Muscle layer of colon (tissue), 2 donors: ENCODE measurements at regions not wholly inside any gene's neighbourhood (a gene's known extent, or its start where the extent isn't known, plus 50 kb on each side); places are given as distances from the start of the nearest gene placed in this dataset.

Experiments used
- H3K27ac ChIP-seq: one replicate; pipeline ENCODE4 v1.7.0; 2013; ENCODE audit warnings: low read depth, mild to moderate bottlenecking, low read length, moderate library complexity
- H3K27me3 ChIP-seq, 2 donors: one replicate each; pipeline ENCODE4 v1.7.0; 2013; ENCODE audit warnings: low read length in 2 of 2, mild to moderate bottlenecking in 2 of 2; ENCODE audit not compliant: insufficient read depth in 2 of 2, control insufficient read depth in 1 of 2
- H3K36me3 ChIP-seq: one replicate; pipeline ENCODE4 v1.7.0; 2013; ENCODE audit warnings: mild to moderate bottlenecking, low read length; ENCODE audit not compliant: insufficient read depth
- H3K4me1 ChIP-seq: one replicate; pipeline ENCODE4 v1.7.0; 2013; ENCODE audit warnings: mild to moderate bottlenecking, low read length; ENCODE audit not compliant: insufficient read depth
- H3K4me3 ChIP-seq, 2 donors: one replicate each; pipeline ENCODE4 v1.7.0; 2013; ENCODE audit warnings: low read length in 2 of 2, low read depth in 1 of 2, mild to moderate bottlenecking in 1 of 2, moderate library complexity in 1 of 2
- H3K9ac ChIP-seq: one replicate; pipeline ENCODE4 v1.7.0; 2013; ENCODE audit warnings: low read length
- H3K9me3 ChIP-seq: one replicate; pipeline ENCODE4 v1.7.0; 2013; ENCODE audit warnings: mild to moderate bottlenecking, low read length
- donor health status: abdominal sarcoma.
- donor health status: Adenocarcinoma of cecum.

GRCh38 chr10:124255556-124255955 is 162.2 kb upstream of the CHST15 start:
- no peaks in the 10 kb centered on the region for H3K9me3 ChIP-seq
- no peaks in the 10 kb centered on the region for H3K27me3 ChIP-seq
- H3K27ac ChIP-seq: peak overlapping the region; percentile 65
- no peaks in the 10 kb centered on the region for H3K36me3 ChIP-seq
- no peak overlapping the region for H3K4me3 ChIP-seq
- H3K9ac ChIP-seq: no peak overlapping the region
- H3K4me1 ChIP-seq: peaks cover 46% of the 10 kb centered on the region

- Histone ChIP-seq H3K36me3 (no peaks in the 10 kb centered on the region), H3K27ac (peak overlapping the region; percentile 65), H3K9me3 (no peaks in the 10 kb centered on the region), H3K4me1 (peaks cover 55% of the 10 kb centered on the region), H3K9ac (no peak overlapping the region), H3K4me3 (no peak overlapping the region), H3K27me3 (no peaks in the 10 kb centered on the region)
Measured at GRCh38 chr10:124254490-124254889, 161.1 kb upstream of the CHST15 start.

DNA sequence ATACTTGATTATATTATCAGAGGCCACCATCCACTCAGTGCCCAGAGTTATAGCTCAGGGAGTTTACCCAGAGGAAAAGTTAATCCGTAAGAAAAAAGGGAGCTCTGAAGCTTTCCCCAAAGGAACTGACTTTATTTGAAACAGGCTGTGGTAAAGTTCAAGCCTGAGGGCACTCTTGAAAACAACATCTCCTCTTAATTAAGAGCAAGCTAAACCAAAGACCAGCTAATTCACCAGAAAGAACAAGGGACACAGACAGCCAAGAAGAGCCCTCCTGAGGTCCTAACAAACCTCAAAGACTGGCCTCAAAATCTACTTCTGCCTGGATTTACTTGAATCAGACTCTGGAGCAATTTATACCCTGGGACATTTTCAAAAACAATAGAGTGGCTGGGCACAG is 159.6 kb upstream of the CHST15 start:
- Histone ChIP-seq H3K4me3 (no peak overlapping the region), H3K27ac (no peak overlapping the region), H3K27me3 (no peaks in the 10 kb centered on the region), H3K9me3 (no peaks in the 10 kb centered on the region), H3K4me1 (peaks cover 51% of the 10 kb centered on the region), H3K36me3 (no peaks in the 10 kb centered on the region), H3K9ac (no peak overlapping the region)

DNA sequence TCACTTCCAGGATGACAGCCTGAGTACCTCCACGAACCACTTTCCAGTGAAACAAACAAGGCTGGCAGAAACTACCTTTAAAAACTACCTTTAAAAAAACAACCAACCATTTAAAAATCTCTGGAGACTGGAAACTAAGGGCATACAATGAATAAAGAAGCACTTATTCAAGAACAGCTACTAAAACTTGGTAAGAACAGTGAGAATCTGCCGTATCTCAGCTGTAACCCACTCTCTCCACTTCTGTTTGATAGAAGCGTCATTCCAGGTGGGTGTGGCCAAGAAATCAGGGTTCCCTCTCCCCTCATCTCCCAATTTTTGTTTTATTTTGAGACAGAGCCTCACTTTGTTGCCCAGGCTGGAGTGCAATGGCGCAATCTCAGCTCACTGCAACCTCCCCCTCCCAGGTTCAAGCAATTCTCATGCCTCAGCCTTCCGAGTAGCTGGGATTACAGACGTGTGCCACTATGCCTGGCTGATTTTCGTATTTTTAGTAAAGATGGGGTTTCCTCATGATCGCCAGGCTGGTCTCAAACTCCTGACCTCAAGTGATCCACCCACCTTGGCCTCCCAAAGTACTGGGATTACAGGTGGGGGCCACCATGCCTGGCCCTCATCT is 158.8 kb upstream of the CHST15 start:
- H3K9me3 ChIP-seq: no peaks in the 10 kb centered on the region
- no peaks in the 10 kb centered on the region for H3K36me3 ChIP-seq
- no peak overlapping the region for H3K9ac ChIP-seq
- peaks cover 45% of the 10 kb centered on the region for H3K4me1 ChIP-seq
- H3K4me3 ChIP-seq: no peak overlapping the region
- H3K27me3 ChIP-seq: no peaks in the 10 kb centered on the region
- H3K27ac ChIP-seq: no peak overlapping the region

GRCh38 chr10:124251317-124252065 is 158.1 kb upstream of the CHST15 start:
- no peaks in the 10 kb centered on the region for H3K9me3 ChIP-seq
- H3K4me3 ChIP-seq: no peak overlapping the region
- H3K9ac ChIP-seq: no peak overlapping the region
- H3K27me3 ChIP-seq: no peaks in the 10 kb centered on the region
- no peaks in the 10 kb centered on the region for H3K36me3 ChIP-seq
- H3K4me1 ChIP-seq: peaks cover 39% of the 10 kb centered on the region
- no peak overlapping the region for H3K27ac ChIP-seq

- H3K36me3 ChIP-seq: no peaks in the 10 kb centered on the region
- H3K27ac ChIP-seq: no peak overlapping the region
- no peak overlapping the region for H3K4me3 ChIP-seq
- H3K9me3 ChIP-seq: no peaks in the 10 kb centered on the region
- peaks cover 31% of the 10 kb centered on the region for H3K4me1 ChIP-seq
- H3K9ac ChIP-seq: no peak overlapping the region
- no peaks in the 10 kb centered on the region for H3K27me3 ChIP-seq
Measured at GRCh38 chr10:124250506-124250905, 157.1 kb upstream of the CHST15 start.

DNA sequence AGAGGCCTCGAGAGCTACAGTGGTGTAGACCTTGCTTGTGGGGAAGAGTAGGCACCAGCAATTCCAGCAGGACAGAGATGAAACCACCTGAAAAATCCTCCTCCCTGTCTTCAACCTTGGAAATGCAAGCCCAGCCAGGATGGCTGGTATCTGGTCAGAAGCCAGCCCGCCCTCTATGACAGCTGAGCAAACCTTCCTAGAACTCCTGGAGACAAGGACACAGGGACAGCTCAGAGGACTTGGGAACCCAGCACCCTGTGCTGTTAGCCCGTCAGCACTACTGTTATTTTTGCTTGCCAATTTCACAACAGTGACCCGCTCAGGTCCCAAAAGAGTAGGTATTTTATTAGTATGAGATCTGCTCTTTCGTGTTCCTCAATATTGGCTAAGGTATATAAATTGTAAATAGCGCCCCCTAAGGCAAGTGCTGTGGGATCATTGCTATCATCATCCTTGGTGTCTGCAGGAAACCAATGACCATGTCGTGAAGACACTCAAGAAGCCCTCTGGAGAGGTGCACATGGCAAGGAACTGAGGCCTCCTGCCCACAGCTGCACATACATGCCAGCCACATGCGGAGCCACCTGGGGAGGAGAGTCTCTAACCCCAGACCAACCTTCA is 156.5 kb upstream of the CHST15 start:
- H3K27ac ChIP-seq: no peak overlapping the region

DNA sequence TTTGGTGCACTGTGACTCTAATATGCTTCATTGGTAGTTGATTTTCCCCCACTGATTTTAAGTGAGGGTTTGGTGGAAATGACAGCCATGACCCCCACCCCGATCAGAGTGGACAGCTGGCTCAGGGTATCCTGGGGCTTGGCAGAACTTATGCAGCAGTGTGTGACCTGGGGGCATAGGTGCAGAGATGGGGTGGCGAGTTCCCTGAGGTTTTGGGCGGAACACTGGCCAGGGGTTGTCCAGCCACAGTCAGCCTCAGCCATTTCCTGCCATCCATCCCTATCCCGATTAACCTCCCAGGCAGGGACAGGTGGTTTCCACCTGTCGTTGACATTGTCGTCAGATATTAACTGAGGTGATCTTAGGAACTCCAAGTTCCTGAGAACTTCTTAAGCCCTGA is 155.8 kb upstream of the CHST15 start:
- Histone ChIP-seq H3K36me3 (no peaks in the 10 kb centered on the region), H3K4me3 (no peak overlapping the region), H3K4me1 (peaks cover 18% of the 10 kb centered on the region), H3K27ac (no peak overlapping the region), H3K27me3 (no peaks in the 10 kb centered on the region), H3K9me3 (no peaks in the 10 kb centered on the region), H3K9ac (no peak overlapping the region)

More for the DNA sequence above, 156.5 kb upstream of the CHST15 start:
- Histone ChIP-seq H3K4me3 (no peak overlapping the region), H3K4me1 (peaks cover 25% of the 10 kb centered on the region), H3K36me3 (no peaks in the 10 kb centered on the region), H3K27me3 (no peaks in the 10 kb centered on the region), H3K9me3 (no peaks in the 10 kb centered on the region), H3K9ac (no peak overlapping the region)

GRCh38 chr10:124248056-124249045 is 155.0 kb upstream of the CHST15 start:
- Histone ChIP-seq H3K9ac (no peak overlapping the region), H3K36me3 (no peaks in the 10 kb centered on the region), H3K27me3 (no peaks in the 10 kb centered on the region), H3K9me3 (no peaks in the 10 kb centered on the region), H3K4me3 (no peak overlapping the region), H3K27ac (no peak overlapping the region), H3K4me1 (peaks cover 16% of the 10 kb centered on the region)

DNA sequence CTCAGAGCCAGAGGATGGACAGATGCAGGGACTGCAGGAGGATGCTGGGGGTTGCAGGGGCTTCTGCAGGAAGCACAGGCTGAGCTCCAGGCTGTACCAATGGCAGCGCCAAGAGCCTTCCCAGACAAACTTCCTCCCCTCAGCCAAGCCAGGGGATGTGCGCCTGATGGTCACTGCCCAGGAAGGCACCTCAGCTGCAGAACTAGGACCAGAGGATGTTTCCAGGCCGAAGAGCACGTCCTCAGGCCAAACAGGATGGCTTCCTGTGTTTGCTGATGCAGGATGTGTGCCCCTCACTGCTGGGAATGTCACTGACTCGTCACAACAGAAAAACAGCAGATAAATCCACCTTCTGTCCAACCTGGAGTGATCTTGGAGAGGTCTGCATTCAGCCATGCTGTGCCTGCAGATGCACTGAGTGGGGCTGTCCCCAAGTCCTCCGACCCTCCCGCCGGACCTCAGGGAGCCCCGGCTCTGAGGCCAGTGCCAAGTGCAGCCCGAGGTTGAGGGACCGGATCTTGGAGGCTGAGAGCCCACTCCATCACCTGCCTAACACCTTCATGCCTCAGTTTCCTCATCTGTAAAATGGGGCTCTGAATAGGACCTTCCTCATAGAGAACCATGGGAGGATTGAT is 152.5 kb upstream of the CHST15 start:
- H3K9ac ChIP-seq: no peak overlapping the region
- no peak overlapping the region for H3K4me3 ChIP-seq
- H3K27ac ChIP-seq: no peak overlapping the region
- H3K4me1 ChIP-seq: peaks cover 11% of the 10 kb centered on the region
- H3K27me3 ChIP-seq: no peaks in the 10 kb centered on the region
- no peaks in the 10 kb centered on the region for H3K9me3 ChIP-seq
- H3K36me3 ChIP-seq: no peaks in the 10 kb centered on the region
